ENCODE measurements at regions not wholly inside any gene's neighbourhood (a gene's known extent, or its start where the extent isn't known, plus 50 kb on each side); places are given as distances from the start of the nearest gene placed in this dataset.

DNA sequence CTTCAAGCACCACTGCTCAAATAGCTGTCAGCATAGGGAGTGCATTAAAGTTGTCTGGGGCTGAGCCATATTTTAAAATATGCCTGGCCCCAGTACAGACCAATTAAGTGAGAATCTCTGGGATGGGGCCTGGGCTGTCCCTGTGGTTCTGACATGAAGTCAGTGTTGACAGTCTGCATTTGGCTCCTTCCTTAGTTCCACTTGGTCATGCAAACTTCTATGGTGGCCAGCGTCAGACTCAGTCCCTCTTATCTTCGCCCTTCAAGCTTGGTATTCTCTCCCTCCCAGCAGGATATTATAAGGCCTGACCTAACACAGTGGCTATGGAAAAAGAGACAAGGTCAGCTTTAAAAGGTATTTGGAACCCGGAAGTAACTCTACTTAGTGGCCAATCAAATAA lies 177.2 kb downstream of the PMP22 start:
- TF ChIP-seq, protein P1, sequence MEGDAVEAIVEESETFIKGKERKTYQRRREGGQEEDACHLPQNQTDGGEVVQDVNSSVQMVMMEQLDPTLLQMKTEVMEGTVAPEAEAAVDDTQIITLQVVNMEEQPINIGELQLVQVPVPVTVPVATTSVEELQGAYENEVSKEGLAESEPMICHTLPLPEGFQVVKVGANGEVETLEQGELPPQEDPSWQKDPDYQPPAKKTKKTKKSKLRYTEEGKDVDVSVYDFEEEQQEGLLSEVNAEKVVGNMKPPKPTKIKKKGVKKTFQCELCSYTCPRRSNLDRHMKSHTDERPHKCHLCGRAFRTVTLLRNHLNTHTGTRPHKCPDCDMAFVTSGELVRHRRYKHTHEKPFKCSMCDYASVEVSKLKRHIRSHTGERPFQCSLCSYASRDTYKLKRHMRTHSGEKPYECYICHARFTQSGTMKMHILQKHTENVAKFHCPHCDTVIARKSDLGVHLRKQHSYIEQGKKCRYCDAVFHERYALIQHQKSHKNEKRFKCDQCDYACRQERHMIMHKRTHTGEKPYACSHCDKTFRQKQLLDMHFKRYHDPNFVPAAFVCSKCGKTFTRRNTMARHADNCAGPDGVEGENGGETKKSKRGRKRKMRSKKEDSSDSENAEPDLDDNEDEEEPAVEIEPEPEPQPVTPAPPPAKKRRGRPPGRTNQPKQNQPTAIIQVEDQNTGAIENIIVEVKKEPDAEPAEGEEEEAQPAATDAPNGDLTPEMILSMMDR (IDR thresholded peaks at IDR 0.05; ENCODE audit: low read depth, low read length) = no peak
- Histone ChIP-seq H3K4me3 (ENCODE audit: low read depth, low read length) (no peak overlapping the region), H3K27me3 (ENCODE audit: insufficient read depth, low read depth, severe bottlenecking) (no peaks in the 10 kb centered on the region), H3K36me3 (no peaks in the 10 kb centered on the region), H3K9me3 (ENCODE audit: severe bottlenecking) (no peaks in the 10 kb centered on the region), H3K27ac (no peak overlapping the region)
- no peak for DNase-seq

DNA sequence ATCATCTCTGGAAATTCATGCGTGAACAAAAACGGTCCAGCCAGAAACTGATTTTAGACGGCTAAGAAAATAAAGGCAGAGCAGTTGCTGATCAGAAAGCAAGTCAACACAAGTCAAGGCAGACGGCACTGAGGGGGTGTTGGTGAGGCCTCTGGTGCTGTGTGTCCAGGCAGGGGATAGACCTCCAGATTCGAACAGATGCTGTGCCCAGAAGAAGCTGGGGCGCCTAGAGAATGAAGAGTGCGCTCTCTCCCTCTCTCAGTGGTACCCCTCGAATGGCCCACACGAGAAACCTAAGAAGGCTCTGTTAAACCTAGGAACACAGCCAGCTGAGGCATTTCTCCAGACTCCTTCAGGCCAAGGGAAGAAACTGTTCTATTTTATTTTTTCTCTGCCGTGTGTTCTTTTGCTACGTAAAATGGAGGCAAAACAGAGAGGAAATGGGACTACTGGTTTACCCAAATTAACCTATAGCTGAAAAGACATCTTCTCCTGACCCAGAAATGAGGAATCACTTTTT lies 178.3 kb downstream of the PMP22 start:
- no peaks in the 10 kb centered on the region for H3K27me3 ChIP-seq (ENCODE audit: insufficient read depth, low read depth, severe bottlenecking)
- H3K9me3 ChIP-seq (ENCODE audit: severe bottlenecking) = no peaks in the 10 kb centered on the region
- DNase-seq = no peak
- TF ChIP-seq, protein P1 (IDR thresholded peaks at IDR 0.05; ENCODE audit: low read depth, low read length) = no peak
- H3K36me3 ChIP-seq = no peaks in the 10 kb centered on the region
- H3K4me3 ChIP-seq (ENCODE audit: low read depth, low read length) = no peak overlapping the region
- H3K27ac ChIP-seq = no peak overlapping the region

- no peaks in the 10 kb centered on the region for H3K9me3 ChIP-seq (ENCODE audit: severe bottlenecking)
- H3K4me3 ChIP-seq (ENCODE audit: low read depth, low read length) = no peak overlapping the region
- H3K36me3 ChIP-seq = no peaks in the 10 kb centered on the region
- TF ChIP-seq, protein P1 (IDR thresholded peaks at IDR 0.05; ENCODE audit: low read depth, low read length) = no peak
- H3K27ac ChIP-seq = no peak overlapping the region
- H3K27me3 ChIP-seq (ENCODE audit: insufficient read depth, low read depth, severe bottlenecking) = no peaks in the 10 kb centered on the region
- no peak for DNase-seq
Measured at GRCh38 chr17:15085890-15086677, 179.0 kb downstream of the PMP22 start.

GRCh38 chr17:15083225-15083624 lies 181.9 kb downstream of the PMP22 start:
- H3K4me3 ChIP-seq (ENCODE audit: low read depth, low read length) = no peak overlapping the region
- H3K36me3 ChIP-seq = no peaks in the 10 kb centered on the region
- no peak overlapping the region for H3K27ac ChIP-seq
- no peaks in the 10 kb centered on the region for H3K9me3 ChIP-seq (ENCODE audit: severe bottlenecking)
- no peaks in the 10 kb centered on the region for H3K27me3 ChIP-seq (ENCODE audit: insufficient read depth, low read depth, severe bottlenecking)
- TF ChIP-seq, protein P1 (IDR thresholded peaks at IDR 0.05; ENCODE audit: low read depth, low read length) = no peak
- no peak for DNase-seq

DNA sequence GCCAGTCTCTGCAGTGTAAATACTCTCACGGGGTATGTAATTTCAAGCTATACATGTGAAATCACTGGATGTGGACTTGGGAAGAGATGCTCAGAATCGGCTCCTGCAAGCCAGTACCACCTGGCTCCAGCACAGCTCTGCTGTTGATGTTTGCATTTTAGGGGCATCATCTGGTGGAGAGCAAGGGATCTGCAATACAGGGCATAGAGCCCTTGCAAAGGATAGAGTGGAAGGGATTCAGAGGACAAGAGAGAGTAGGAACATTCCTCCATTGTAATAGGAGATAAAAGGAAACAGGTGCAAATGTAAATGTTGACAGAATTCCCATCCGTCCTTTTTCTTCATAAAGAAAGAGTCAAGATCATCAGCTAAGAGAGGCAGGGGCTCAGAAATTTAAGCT lies 184.1 kb downstream of the PMP22 start:
- Histone ChIP-seq H3K9me3 (ENCODE audit: severe bottlenecking) (no peaks in the 10 kb centered on the region), H3K27ac (no peak overlapping the region), H3K27me3 (ENCODE audit: insufficient read depth, low read depth, severe bottlenecking) (no peaks in the 10 kb centered on the region), H3K36me3 (no peaks in the 10 kb centered on the region), H3K4me3 (ENCODE audit: low read depth, low read length) (no peak overlapping the region)
- DNase-seq = no peak
- TF ChIP-seq, protein P1 (IDR thresholded peaks at IDR 0.05; ENCODE audit: low read depth, low read length) = no peak

Data from WERI-Rb-1 (cell line).